CD4-positive, CD25-positive, alpha-beta regulatory T cell (primary cell): ENCODE measurements at regions not wholly inside any gene's neighbourhood (a gene's known extent, or its start where the extent isn't known, plus 50 kb on each side); places are given as distances from the start of the nearest gene placed in this dataset.

ENCODE experiments used
- ATAC-seq, 2 donors: fragments of 150-1000 bp; cut with Tn5 transposase; one replicate each; pipeline ENCODE4 v1.10.0; 2021; ENCODE audit warnings: low read depth in 2 of 2, moderate number of reproducible peaks in 2 of 2, moderate library complexity in 1 of 2
- DNase-seq, 3 donors: peaks; one replicate each; pipeline versions ENCODE4 v3.0.0 to v3.0.0-alpha.2; 2012 to 2022; ENCODE audit warnings: mixed read lengths in 1 of 3
- H3K27ac ChIP-seq: one replicate; pipeline ENCODE4 v1.7.0; 2013; ENCODE audit warnings: mild to moderate bottlenecking, low read length; ENCODE audit not compliant: insufficient read depth, poor library complexity, severe bottlenecking
- H3K27me3 ChIP-seq: one replicate; pipeline ENCODE4 v1.7.0; 2013; ENCODE audit warnings: low read length; ENCODE audit not compliant: control insufficient read depth, insufficient read depth
- H3K36me3 ChIP-seq: one replicate; pipeline ENCODE4 v1.7.0; 2013; ENCODE audit warnings: mild to moderate bottlenecking, low read length, moderate library complexity; ENCODE audit not compliant: control insufficient read depth, insufficient read depth
- H3K4me1 ChIP-seq: 2 replicates; pipeline ENCODE4 v1.7.0; 2013; ENCODE audit warnings: mild to moderate bottlenecking, low read length; ENCODE audit not compliant: insufficient read depth, control insufficient read depth, poor library complexity, severe bottlenecking
- H3K4me3 ChIP-seq: one replicate; pipeline ENCODE4 v1.7.0; 2013; ENCODE audit warnings: low read depth, mild to moderate bottlenecking, low read length, moderate library complexity
- H3K9me3 ChIP-seq, 2 experiments: 1 replicate in 1 of 2; 2 replicates in 1 of 2; pipeline ENCODE4 v1.7.0; 2013; ENCODE audit warnings: low read length in 2 of 2, mild to moderate bottlenecking in 1 of 2, moderate library complexity in 1 of 2; ENCODE audit not compliant: control insufficient read depth in 2 of 2
- H3K27ac Mint-ChIP-seq, 3 donors: one replicate each; pipeline ENCODE4 v1.8.0; 2020 to 2022; ENCODE audit warnings: mild to moderate bottlenecking in 3 of 3, mixed read lengths in 3 of 3, moderate library complexity in 2 of 3
- H3K27me3 Mint-ChIP-seq: one replicate; pipeline ENCODE4 v1.8.0; 2022; ENCODE audit warnings: mild to moderate bottlenecking, mixed read lengths
- H3K36me3 Mint-ChIP-seq: one replicate; pipeline ENCODE4 v1.8.0; 2020; ENCODE audit warnings: mixed read lengths
- H3K4me1 Mint-ChIP-seq, 4 donors: one replicate each; pipeline ENCODE4 v1.8.0; 2020 to 2022; ENCODE audit warnings: mixed read lengths in 4 of 4, mild to moderate bottlenecking in 1 of 4
- H3K4me3 Mint-ChIP-seq, 4 donors: one replicate each; pipeline ENCODE4 v1.8.0; 2020 to 2022; ENCODE audit warnings: mild to moderate bottlenecking in 4 of 4, mixed read lengths in 4 of 4, moderate library complexity in 3 of 4
- H3K9me3 Mint-ChIP-seq, 7 donors: one replicate each; pipeline ENCODE4 v1.8.0; 2020 to 2022; ENCODE audit warnings: mixed read lengths in 7 of 7, mild to moderate bottlenecking in 3 of 7, moderate library complexity in 2 of 7

DNA sequence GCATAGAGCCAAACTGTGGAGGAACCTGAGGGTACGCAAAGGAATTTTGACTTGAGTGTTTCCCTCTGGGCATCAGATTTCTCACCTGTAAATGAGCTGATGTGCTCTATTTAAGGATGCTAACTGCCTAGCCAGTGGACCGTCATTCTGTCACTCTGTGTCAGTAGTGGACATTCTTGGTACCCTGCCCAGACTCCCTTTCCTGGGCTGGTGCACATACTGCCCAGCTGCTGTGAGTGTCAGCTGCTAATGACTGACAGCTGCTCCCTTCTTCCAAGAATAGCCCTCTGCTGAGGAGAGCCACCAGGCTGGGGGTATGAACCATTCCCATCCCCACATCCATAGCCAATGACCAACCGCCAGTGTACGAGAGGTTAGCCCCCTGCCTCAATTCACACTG, 193.1 kb upstream of the DAB1 start:
- no peak overlapping the region for H3K27ac ChIP-seq
- no peaks in the 10 kb centered on the region for H3K27me3 ChIP-seq
- no peaks in the 10 kb centered on the region for H3K36me3 ChIP-seq
- Mint-ChIP-seq H3K27me3 (no peaks in the 10 kb centered on the region), H3K4me3 (no peak overlapping the region), H3K36me3 (no peaks in the 10 kb centered on the region), H3K9me3 (no peaks in the 10 kb centered on the region), H3K27ac (no peak overlapping the region), H3K4me1 (no peaks in the 10 kb centered on the region)
- no peaks in the 10 kb centered on the region for H3K9me3 ChIP-seq
- H3K4me1 ChIP-seq: no peaks in the 10 kb centered on the region
- DNase-seq: no peak
- no peak overlapping the region for H3K4me3 ChIP-seq
- ATAC-seq: no peak

DNA sequence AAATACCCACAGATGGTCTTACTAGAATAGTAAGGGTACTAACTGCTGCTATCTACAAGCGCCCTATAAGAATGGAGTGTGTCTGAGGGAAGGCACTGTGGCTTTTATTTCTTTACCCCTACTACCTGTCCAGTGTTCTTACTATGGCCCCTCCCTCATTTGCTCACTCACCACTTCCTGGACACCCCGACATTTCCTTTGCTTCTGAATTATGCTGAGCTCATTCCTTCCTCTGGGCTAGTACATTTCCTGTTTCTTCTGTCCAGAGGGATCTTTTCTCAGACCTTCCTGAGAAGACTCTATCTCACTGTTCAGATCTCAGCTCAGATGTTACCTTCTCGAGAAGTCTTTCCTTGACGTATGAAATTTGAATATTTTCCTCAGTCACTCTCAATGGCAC, 192.1 kb upstream of the DAB1 start:
- Histone ChIP-seq H3K36me3 (no peaks in the 10 kb centered on the region), H3K27ac (no peak overlapping the region), H3K9me3 (no peaks in the 10 kb centered on the region), H3K4me1 (no peaks in the 10 kb centered on the region), H3K27me3 (no peaks in the 10 kb centered on the region), H3K4me3 (no peak overlapping the region)
- no peak overlapping the region for H3K27ac Mint-ChIP-seq
- no peak for DNase-seq
- no peak for ATAC-seq
- no peaks in the 10 kb centered on the region for H3K9me3 Mint-ChIP-seq
- no peaks in the 10 kb centered on the region for H3K36me3 Mint-ChIP-seq
- no peaks in the 10 kb centered on the region for H3K27me3 Mint-ChIP-seq
- no peaks in the 10 kb centered on the region for H3K4me1 Mint-ChIP-seq
- H3K4me3 Mint-ChIP-seq: no peak overlapping the region

DNA sequence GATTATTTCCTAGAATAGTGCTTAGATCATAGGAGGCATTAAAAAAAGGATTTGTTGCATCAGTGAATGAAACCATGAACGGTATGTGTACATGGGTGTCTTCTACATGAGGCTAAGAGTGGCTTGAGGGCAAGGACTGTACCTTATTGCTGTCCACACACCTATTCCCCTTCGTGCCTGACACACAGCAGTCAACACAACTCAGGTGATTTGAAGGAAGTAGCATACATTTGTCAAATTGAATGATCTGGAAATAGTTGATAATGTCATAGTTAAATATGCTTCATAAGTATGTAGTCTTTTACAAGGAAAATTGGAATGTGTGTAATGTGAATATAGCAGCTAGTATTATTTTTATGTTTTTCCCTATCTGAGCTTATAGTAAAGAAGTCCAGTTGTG, 189.0 kb upstream of the DAB1 start:
- H3K36me3 Mint-ChIP-seq: no peaks in the 10 kb centered on the region

DNA sequence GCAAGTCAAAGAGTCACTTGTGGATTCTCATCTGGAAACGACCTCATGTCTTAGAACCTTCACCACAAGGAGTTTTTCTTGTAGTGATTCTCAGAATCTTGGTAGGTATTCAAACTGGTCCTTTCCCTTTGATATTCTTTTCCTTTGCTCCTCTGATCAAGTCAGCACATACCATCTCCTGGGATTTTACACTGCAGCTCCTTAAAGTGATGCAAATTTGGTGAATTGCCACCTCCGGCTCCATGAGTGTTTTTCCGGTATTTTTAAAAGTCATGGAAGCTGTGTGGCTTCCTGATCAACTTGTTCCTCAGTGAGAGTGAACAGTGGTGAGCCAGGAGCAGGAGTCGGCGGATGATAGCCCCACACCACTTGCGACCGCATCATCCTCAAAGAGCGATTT, 182.1 kb upstream of the DAB1 start:
- Mint-ChIP-seq H3K27ac (no peak overlapping the region), H3K36me3 (no peaks in the 10 kb centered on the region), H3K4me1 (no peaks in the 10 kb centered on the region), H3K4me3 (no peak overlapping the region), H3K9me3 (peaks cover 0 to 2% (median 0%) of the 10 kb centered on the region in 7 donors), H3K27me3 (peaks cover 7% of the 10 kb centered on the region)
- DNase-seq (no peak), ATAC-seq (no peak)
- Histone ChIP-seq H3K27ac (no peak overlapping the region), H3K4me3 (no peak overlapping the region), H3K4me1 (no peaks in the 10 kb centered on the region), H3K27me3 (no peaks in the 10 kb centered on the region), H3K9me3 (no peaks in the 10 kb centered on the region), H3K36me3 (no peaks in the 10 kb centered on the region)

More for the DNA sequence above, 189.0 kb upstream of the DAB1 start:
- no peaks in the 10 kb centered on the region for H3K27me3 ChIP-seq
- no peaks in the 10 kb centered on the region for H3K9me3 ChIP-seq
- no peak for ATAC-seq
- H3K27me3 Mint-ChIP-seq: peaks cover 7% of the 10 kb centered on the region
- H3K4me1 Mint-ChIP-seq: no peaks in the 10 kb centered on the region
- H3K4me3 Mint-ChIP-seq: no peak overlapping the region
- H3K27ac ChIP-seq: no peak overlapping the region
- no peak for DNase-seq
- no peak overlapping the region for H3K27ac Mint-ChIP-seq
- no peaks in the 10 kb centered on the region for H3K36me3 ChIP-seq
- H3K9me3 Mint-ChIP-seq: peaks cover 0 to 1% (median 0%) of the 10 kb centered on the region in 7 donors
- no peak overlapping the region for H3K4me3 ChIP-seq
- H3K4me1 ChIP-seq: no peaks in the 10 kb centered on the region

DNA sequence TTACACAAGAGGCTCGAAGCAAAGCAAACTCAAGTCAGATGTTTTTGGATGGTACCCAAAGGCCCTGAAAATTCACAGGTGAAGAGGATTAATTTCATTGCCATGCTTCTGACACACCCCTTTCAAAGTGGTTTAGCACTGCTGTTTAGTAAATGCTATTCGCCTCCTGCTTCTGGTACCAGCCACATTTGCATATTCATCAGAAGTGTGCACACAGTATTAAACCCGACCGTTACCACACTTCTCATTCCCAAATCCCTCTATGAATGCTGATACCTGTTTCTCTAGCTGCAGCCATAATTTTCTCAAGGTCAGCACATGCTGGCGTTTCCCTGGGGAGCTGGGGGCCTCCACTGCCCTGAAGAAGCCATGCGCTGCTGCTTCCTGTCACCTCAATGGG, 179.8 kb upstream of the DAB1 start:
- Histone ChIP-seq H3K36me3 (no peaks in the 10 kb centered on the region), H3K4me3 (no peak overlapping the region), H3K27ac (no peak overlapping the region), H3K9me3 (no peaks in the 10 kb centered on the region), H3K4me1 (no peaks in the 10 kb centered on the region), H3K27me3 (no peaks in the 10 kb centered on the region)
- ATAC-seq (no peak), DNase-seq (no peak)
- H3K36me3 Mint-ChIP-seq: no peaks in the 10 kb centered on the region
- H3K27ac Mint-ChIP-seq: no peak overlapping the region
- H3K4me3 Mint-ChIP-seq: no peak overlapping the region
- H3K9me3 Mint-ChIP-seq: peaks cover 0 to 5% (median 0%) of the 10 kb centered on the region in 7 donors
- no peaks in the 10 kb centered on the region for H3K4me1 Mint-ChIP-seq
- H3K27me3 Mint-ChIP-seq: no peaks in the 10 kb centered on the region

DNA sequence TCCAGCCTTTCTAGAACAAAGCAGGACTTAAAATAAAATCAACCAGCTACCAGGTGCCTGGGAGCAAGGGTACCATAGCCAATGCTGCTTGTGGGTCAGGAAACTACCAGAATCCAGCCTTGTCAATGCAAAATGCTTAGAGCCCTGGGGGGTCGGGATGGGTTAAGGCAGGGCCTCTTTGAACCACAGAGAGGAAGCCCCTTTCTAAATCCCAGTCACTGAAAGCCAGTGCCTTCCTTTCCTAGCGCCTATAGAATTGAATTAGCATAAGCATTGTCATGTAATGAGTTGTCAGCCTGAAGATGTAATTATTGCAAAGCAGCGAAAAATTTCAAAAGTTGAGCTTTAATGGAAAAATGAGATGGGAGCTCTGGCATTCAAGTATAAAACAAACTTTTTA, 176.6 kb upstream of the DAB1 start:
- Mint-ChIP-seq H3K27me3 (no peaks in the 10 kb centered on the region), H3K4me1 (no peaks in the 10 kb centered on the region), H3K36me3 (no peaks in the 10 kb centered on the region), H3K27ac (no peak overlapping the region), H3K4me3 (no peak overlapping the region), H3K9me3 (peaks cover 0 to 2% (median 0%) of the 10 kb centered on the region in 7 donors)
- no peaks in the 10 kb centered on the region for H3K9me3 ChIP-seq
- no peak overlapping the region for H3K27ac ChIP-seq
- no peak overlapping the region for H3K4me3 ChIP-seq
- no peaks in the 10 kb centered on the region for H3K36me3 ChIP-seq
- H3K4me1 ChIP-seq: no peaks in the 10 kb centered on the region
- H3K27me3 ChIP-seq: no peaks in the 10 kb centered on the region
- no peak for DNase-seq
- no peak for ATAC-seq

DNA sequence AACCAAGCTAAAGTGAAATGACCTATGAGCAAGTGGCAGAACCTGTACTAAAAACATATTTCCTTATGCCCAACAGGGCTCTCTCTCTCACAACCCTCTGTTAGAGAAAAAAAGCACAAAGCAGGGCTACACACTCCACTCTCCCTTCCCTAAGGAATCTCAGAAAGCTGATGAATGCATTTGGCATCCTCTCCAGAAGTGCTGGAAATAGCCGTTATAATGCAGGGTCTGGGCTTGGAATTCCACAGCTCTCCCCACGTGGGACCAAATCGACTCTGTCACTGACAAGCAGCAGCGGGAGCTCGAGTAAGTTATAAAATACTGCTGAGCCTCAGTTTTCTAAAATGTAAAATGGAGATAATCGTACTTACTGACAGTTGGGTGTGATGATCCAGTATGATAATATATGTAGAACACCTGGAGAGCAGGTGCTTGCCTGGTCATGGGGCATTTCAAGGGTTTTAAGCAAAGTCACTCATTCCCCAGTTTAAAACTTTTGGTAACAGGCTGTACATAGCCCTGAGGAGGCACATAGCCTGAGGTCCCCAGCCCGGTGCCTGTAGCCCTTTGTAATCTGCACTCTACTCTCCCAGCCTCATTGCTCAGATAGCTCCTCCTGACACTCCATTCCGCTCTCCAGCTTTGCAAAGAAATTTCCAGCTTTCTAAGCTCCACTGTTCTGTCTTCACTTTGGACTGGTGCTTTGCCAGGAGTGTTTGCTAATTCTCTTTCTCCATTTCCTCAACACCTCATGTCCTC, 175.6 kb upstream of the DAB1 start:
- Mint-ChIP-seq H3K4me3 (no peak overlapping the region), H3K27me3 (no peaks in the 10 kb centered on the region), H3K27ac (no peak overlapping the region), H3K36me3 (no peaks in the 10 kb centered on the region), H3K9me3 (peaks cover 0 to 2% (median 0%) of the 10 kb centered on the region in 7 donors), H3K4me1 (no peaks in the 10 kb centered on the region)
- Histone ChIP-seq H3K27me3 (no peaks in the 10 kb centered on the region), H3K9me3 (no peaks in the 10 kb centered on the region), H3K36me3 (no peaks in the 10 kb centered on the region), H3K4me1 (no peaks in the 10 kb centered on the region), H3K27ac (no peak overlapping the region), H3K4me3 (no peak overlapping the region)
- no peak for ATAC-seq
- no peak for DNase-seq

DNA sequence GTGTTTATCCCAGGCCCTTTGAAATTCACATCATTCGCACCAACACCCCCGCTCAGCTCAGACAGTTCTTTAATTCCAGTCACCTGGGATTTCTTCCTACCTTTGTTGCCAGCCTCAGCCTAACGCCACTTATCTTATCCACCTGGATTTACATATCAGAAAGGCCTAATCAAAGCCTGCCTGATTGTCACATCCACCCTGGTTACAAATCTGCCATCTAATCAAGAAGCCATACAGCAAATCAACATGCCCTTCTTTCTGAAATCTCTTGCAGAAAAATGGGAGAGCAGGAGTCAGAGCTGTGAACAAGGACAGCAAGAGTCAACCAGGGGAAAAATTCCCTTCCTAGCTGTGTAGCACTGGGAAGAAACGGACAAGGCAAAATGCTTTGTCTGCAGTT, 173.2 kb upstream of the DAB1 start:
- DNase-seq: no peak
- no peaks in the 10 kb centered on the region for H3K4me1 ChIP-seq
- no peak overlapping the region for H3K4me3 ChIP-seq
- ATAC-seq: no peak
- no peaks in the 10 kb centered on the region for H3K27me3 Mint-ChIP-seq
- no peaks in the 10 kb centered on the region for H3K9me3 ChIP-seq
- H3K27ac ChIP-seq: no peak overlapping the region
- no peaks in the 10 kb centered on the region for H3K27me3 ChIP-seq
- H3K4me1 Mint-ChIP-seq: no peaks in the 10 kb centered on the region
- H3K4me3 Mint-ChIP-seq: no peak overlapping the region
- no peak overlapping the region for H3K27ac Mint-ChIP-seq
- peaks cover 0 to 2% (median 0%) of the 10 kb centered on the region in 7 donors for H3K9me3 Mint-ChIP-seq
- H3K36me3 ChIP-seq: no peaks in the 10 kb centered on the region
- H3K36me3 Mint-ChIP-seq: no peaks in the 10 kb centered on the region
